ENCODE measurements at regions not wholly inside any gene's neighbourhood (a gene's known extent, or its start where the extent isn't known, plus 50 kb on each side); places are given as distances from the start of the nearest gene placed in this dataset.

DNA sequence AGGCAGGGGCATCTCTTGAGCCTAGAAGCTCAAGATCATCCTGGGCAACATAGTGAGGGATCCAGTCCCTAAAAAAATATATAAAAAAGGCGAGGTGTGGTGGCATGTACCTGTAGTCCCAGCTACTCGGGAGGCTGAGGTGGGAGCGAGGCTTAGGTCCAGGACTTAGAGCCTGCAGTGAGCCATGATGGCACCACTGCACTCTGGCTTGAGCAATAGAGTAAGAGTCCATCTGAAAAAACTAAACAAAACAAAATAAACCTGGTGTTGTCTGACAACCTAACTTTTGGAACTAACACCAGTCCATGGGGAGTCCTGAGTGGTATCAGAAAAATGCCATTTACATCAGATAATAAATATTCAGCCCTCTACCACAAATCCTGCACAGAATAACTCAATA is 110.1 kb upstream of the NRIP1 start:
- TF ChIP-seq, protein P1, sequence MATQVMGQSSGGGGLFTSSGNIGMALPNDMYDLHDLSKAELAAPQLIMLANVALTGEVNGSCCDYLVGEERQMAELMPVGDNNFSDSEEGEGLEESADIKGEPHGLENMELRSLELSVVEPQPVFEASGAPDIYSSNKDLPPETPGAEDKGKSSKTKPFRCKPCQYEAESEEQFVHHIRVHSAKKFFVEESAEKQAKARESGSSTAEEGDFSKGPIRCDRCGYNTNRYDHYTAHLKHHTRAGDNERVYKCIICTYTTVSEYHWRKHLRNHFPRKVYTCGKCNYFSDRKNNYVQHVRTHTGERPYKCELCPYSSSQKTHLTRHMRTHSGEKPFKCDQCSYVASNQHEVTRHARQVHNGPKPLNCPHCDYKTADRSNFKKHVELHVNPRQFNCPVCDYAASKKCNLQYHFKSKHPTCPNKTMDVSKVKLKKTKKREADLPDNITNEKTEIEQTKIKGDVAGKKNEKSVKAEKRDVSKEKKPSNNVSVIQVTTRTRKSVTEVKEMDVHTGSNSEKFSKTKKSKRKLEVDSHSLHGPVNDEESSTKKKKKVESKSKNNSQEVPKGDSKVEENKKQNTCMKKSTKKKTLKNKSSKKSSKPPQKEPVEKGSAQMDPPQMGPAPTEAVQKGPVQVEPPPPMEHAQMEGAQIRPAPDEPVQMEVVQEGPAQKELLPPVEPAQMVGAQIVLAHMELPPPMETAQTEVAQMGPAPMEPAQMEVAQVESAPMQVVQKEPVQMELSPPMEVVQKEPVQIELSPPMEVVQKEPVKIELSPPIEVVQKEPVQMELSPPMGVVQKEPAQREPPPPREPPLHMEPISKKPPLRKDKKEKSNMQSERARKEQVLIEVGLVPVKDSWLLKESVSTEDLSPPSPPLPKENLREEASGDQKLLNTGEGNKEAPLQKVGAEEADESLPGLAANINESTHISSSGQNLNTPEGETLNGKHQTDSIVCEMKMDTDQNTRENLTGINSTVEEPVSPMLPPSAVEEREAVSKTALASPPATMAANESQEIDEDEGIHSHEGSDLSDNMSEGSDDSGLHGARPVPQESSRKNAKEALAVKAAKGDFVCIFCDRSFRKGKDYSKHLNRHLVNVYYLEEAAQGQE (IDR thresholded peaks at IDR 0.05; ENCODE audit: insufficient read depth in 1 of 2, low read depth in 2 of 2, low read length in 1 of 2) = no peak
- TF ChIP-seq, protein P2, sequence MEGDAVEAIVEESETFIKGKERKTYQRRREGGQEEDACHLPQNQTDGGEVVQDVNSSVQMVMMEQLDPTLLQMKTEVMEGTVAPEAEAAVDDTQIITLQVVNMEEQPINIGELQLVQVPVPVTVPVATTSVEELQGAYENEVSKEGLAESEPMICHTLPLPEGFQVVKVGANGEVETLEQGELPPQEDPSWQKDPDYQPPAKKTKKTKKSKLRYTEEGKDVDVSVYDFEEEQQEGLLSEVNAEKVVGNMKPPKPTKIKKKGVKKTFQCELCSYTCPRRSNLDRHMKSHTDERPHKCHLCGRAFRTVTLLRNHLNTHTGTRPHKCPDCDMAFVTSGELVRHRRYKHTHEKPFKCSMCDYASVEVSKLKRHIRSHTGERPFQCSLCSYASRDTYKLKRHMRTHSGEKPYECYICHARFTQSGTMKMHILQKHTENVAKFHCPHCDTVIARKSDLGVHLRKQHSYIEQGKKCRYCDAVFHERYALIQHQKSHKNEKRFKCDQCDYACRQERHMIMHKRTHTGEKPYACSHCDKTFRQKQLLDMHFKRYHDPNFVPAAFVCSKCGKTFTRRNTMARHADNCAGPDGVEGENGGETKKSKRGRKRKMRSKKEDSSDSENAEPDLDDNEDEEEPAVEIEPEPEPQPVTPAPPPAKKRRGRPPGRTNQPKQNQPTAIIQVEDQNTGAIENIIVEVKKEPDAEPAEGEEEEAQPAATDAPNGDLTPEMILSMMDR (IDR thresholded peaks at IDR 0.05) = no peak
- TF ChIP-seq POLR2AphosphoS5 (IDR thresholded peaks at IDR 0.05; ENCODE audit: low read depth, low read length) (no peak), TCF7L2 (IDR thresholded peaks at IDR 0.05; ENCODE audit: low read depth, low read length) (no peak), SIN3A (IDR thresholded peaks at IDR 0.05; ENCODE audit: borderline replicate concordance, insufficient read depth, low read depth, low read length) (no peak)

Measured in Panc1 (cell line).